IMR-90 (cell line): ENCODE measurements at regions not wholly inside any gene's neighbourhood (a gene's known extent, or its start where the extent isn't known, plus 50 kb on each side); places are given as distances from the start of the nearest gene placed in this dataset.

ENCODE experiments used
- ATAC-seq: fragments of 200-7000 bp; cut with Tn5 transposase; 2 replicates; pipeline ENCODE4 v1.9.1; 2020; ENCODE audit warnings: low read depth, mild to moderate bottlenecking, moderate library complexity
- BruUV-seq: library from RNA; stranded (reverse); fragments of 400-500 nt; replicated peaks from 2 replicates; lab custom pipeline; 2021; lab: Mats Ljungman, UMichigan
- CTCF ChIA-PET: fragments of 300-600 bp; formaldehyde crosslinking; extraction: SDS; loops from one replicate; lab custom pipeline; 2021; ENCODE audit warnings: antibody characterized with exemption; lab: Yijun Ruan, JAX
- POLR2A ChIA-PET: fragments of 300-600 bp; sonication (Branson Sonifier 250); formaldehyde crosslinking; loops from one replicate; lab custom pipeline; 2022; ENCODE audit warnings: antibody characterized with exemption; ENCODE audit not compliant: unreplicated experiment; lab: Charles Lee
- DNase-seq: peaks from one replicate; pipeline ENCODE4 v3.0.0; 2013
- H2AFZ ChIP-seq: replicated peaks from 2 replicates; pipeline ENCODE3; 2013; ENCODE audit warnings: low read length, mild to moderate bottlenecking; ENCODE audit not compliant: poor library complexity
- H2AK5ac ChIP-seq: 2 replicates; pipeline ENCODE4 v1.6.1; 2013; ENCODE audit warnings: low read depth, low read length, inconsistent platforms
- H2AK9ac ChIP-seq: replicated peaks from 2 replicates; pipeline ENCODE3; 2013; ENCODE audit warnings: mild to moderate bottlenecking, low read depth, low read length, moderate library complexity; ENCODE audit not compliant: poor library complexity
- H2BK120ac ChIP-seq: 2 replicates; pipeline ENCODE4 v1.6.1; 2013; ENCODE audit warnings: low read depth, low read length, inconsistent platforms
- H2BK15ac ChIP-seq: 3 replicates; pipeline ENCODE4 v1.6.1; 2013; ENCODE audit warnings: low read depth, low read length, inconsistent platforms
- H2BK20ac ChIP-seq: 2 replicates; pipeline ENCODE4 v1.6.1; 2013; ENCODE audit warnings: low read depth, mild to moderate bottlenecking, inconsistent platforms, low read length, moderate library complexity
- H2BK5ac ChIP-seq: 2 replicates; pipeline ENCODE4 v1.6.1; 2013; ENCODE audit warnings: mild to moderate bottlenecking, low read depth, low read length, inconsistent platforms; ENCODE audit not compliant: poor library complexity, severe bottlenecking
- H3K14ac ChIP-seq: replicated peaks from 2 replicates; pipeline ENCODE4 v1.6.1; 2013; ENCODE audit warnings: low read depth, low read length, inconsistent platforms
- H3K18ac ChIP-seq: 2 replicates; pipeline ENCODE4 v1.6.1; 2013; ENCODE audit warnings: low read depth, low read length, control low read depth
- H3K23ac ChIP-seq: 2 replicates; pipeline ENCODE4 v1.6.1; 2013; ENCODE audit warnings: low read depth, low read length, inconsistent platforms
- H3K27ac ChIP-seq: 2 replicates; pipeline ENCODE4 v1.5.1; 2013; ENCODE audit warnings: mild to moderate bottlenecking, control low read depth, low read length; ENCODE audit not compliant: insufficient read depth
- H3K27me3 ChIP-seq: 2 replicates; pipeline ENCODE4 v1.6.1; 2013; ENCODE audit warnings: low read length; ENCODE audit not compliant: control insufficient read depth, insufficient read depth
- H3K36me3 ChIP-seq: 2 replicates; pipeline ENCODE4 v1.6.1; 2013; ENCODE audit warnings: low read length, mixed read lengths; ENCODE audit not compliant: control insufficient read depth, insufficient read depth
- H3K4ac ChIP-seq: 2 replicates; pipeline ENCODE4 v1.6.1; 2013; ENCODE audit warnings: low read depth, low read length, inconsistent platforms
- H3K4me1 ChIP-seq: 2 replicates; pipeline ENCODE4 v1.6.1; 2013; ENCODE audit warnings: low read length, mixed read lengths; ENCODE audit not compliant: control insufficient read depth, insufficient read depth
- H3K4me2 ChIP-seq: 2 replicates; pipeline ENCODE4 v1.6.1; 2013; ENCODE audit warnings: low read depth, mild to moderate bottlenecking, control low read depth, low read length, moderate library complexity
- H3K4me3 ChIP-seq: 2 replicates; pipeline ENCODE4 v1.5.1; 2013; ENCODE audit warnings: low read depth, mild to moderate bottlenecking, control low read depth, low read length, moderate library complexity; ENCODE audit not compliant: insufficient read depth
- H3K56ac ChIP-seq: 2 replicates; pipeline ENCODE4 v1.6.1; 2013; ENCODE audit warnings: low read length, inconsistent platforms; ENCODE audit not compliant: insufficient read depth; ENCODE audit errors: extremely low read depth
- H3K79me1 ChIP-seq, 2 experiments: 2 replicates each; pipeline ENCODE4 v1.6.1; 2013; ENCODE audit warnings: low read length in 2 of 2, inconsistent platforms in 1 of 2, low read depth in 1 of 2
- H3K9ac ChIP-seq: 2 replicates; pipeline ENCODE4 v1.6.1; 2013; ENCODE audit warnings: low read depth, low read length, control low read depth
- H3K9me1 ChIP-seq: 2 replicates; pipeline ENCODE4 v1.6.1; 2013; ENCODE audit warnings: low read length, inconsistent platforms; ENCODE audit not compliant: insufficient read depth
- H3K9me3 ChIP-seq: 2 replicates; pipeline ENCODE4 v1.6.1; 2013; ENCODE audit warnings: low read length; ENCODE audit not compliant: control insufficient read depth, insufficient read depth
- H4K20me1 ChIP-seq: 2 replicates; pipeline ENCODE4 v1.6.1; 2013; ENCODE audit warnings: low read length, inconsistent platforms; ENCODE audit not compliant: insufficient read depth
- H4K5ac ChIP-seq: 2 replicates; pipeline ENCODE4 v1.6.1; 2013; ENCODE audit warnings: mild to moderate bottlenecking, low read depth, low read length, control low read depth
- H4K8ac ChIP-seq, 2 experiments: 2 replicates each; pipeline ENCODE4 v1.6.1; 2013; ENCODE audit warnings: low read depth in 2 of 2, low read length in 2 of 2, control low read depth in 1 of 2, inconsistent platforms in 1 of 2
- H4K91ac ChIP-seq: 2 replicates; pipeline ENCODE4 v1.6.1; 2013; ENCODE audit warnings: low read depth, low read length, inconsistent platforms; ENCODE audit not compliant: insufficient read depth
- BHLHE40 ChIP-seq: fragments of 150-350 bp; IDR thresholded peaks from 2 replicates; pipeline ENCODE4 v1.6.1; 2016; ENCODE audit warnings: mild to moderate bottlenecking, low read depth, low read length
- CEBPB ChIP-seq: IDR thresholded peaks from 2 replicates; pipeline ENCODE4 v1.6.1; 2012; ENCODE audit warnings: low read depth, low read length, improper control_type of control experiment
- CHD1 ChIP-seq: IDR thresholded peaks from 2 replicates; pipeline ENCODE4 v1.6.1; 2012; ENCODE audit warnings: low read depth, low read length, improper control_type of control experiment
- CTCF ChIP-seq: conservative IDR thresholded peaks from 2 replicates; pipeline ENCODE4 v1.5.1; 2012; ENCODE audit warnings: mild to moderate bottlenecking, low read depth, low read length, improper control_type of control experiment
- ELK1 ChIP-seq: fragments of 150-350 bp; IDR thresholded peaks from 2 replicates; pipeline ENCODE4 v1.6.1; 2016; ENCODE audit warnings: low read depth, mild to moderate bottlenecking, low read length, moderate library complexity, borderline replicate concordance
- FOS ChIP-seq: fragments of 150-350 bp; IDR thresholded peaks from 2 replicates; pipeline ENCODE4 v1.6.1; 2016; ENCODE audit warnings: low read depth, low read length
- MAFK ChIP-seq: IDR thresholded peaks from 2 replicates; pipeline ENCODE4 v1.6.1; 2012; ENCODE audit warnings: low read depth, low read length, improper control_type of control experiment
- MAZ ChIP-seq: IDR thresholded peaks from 2 replicates; pipeline ENCODE4 v1.6.1; 2012; ENCODE audit warnings: low read depth, mild to moderate bottlenecking, low read length, improper control_type of control experiment, moderate library complexity, borderline replicate concordance
- MXI1 ChIP-seq: IDR thresholded peaks from 2 replicates; pipeline ENCODE4 v1.6.1; 2012; ENCODE audit warnings: low read depth, mild to moderate bottlenecking, low read length, moderate library complexity, borderline replicate concordance
- NFE2L2 ChIP-seq: fragments of 150-350 bp; IDR thresholded peaks from 2 replicates; pipeline ENCODE4 v1.6.1; 2016; ENCODE audit warnings: low read depth, mild to moderate bottlenecking, low read length
- POLR2A ChIP-seq: IDR thresholded peaks from 2 replicates; pipeline ENCODE4 v1.6.1; 2012; ENCODE audit warnings: mild to moderate bottlenecking, low read depth, low read length
- RAD21 ChIP-seq: IDR thresholded peaks from 2 replicates; pipeline ENCODE4 v1.6.1; 2012; ENCODE audit warnings: low read length, improper control_type of control experiment
- RCOR1 ChIP-seq: IDR thresholded peaks from 2 replicates; pipeline ENCODE4 v1.6.1; 2012; ENCODE audit warnings: mild to moderate bottlenecking, low read length, improper control_type of control experiment; ENCODE audit not compliant: insufficient replicate concordance
- RFX5 ChIP-seq: IDR thresholded peaks from 2 replicates; pipeline ENCODE4 v1.8.0; 2012; ENCODE audit warnings: low read depth, mild to moderate bottlenecking, low read length, moderate library complexity
- SMC3 ChIP-seq: fragments of 150-350 bp; IDR thresholded peaks from 2 replicates; pipeline ENCODE4 v1.6.1; 2016; ENCODE audit warnings: low read depth, mild to moderate bottlenecking, antibody characterized with exemption, low read length, moderate library complexity
- USF2 ChIP-seq: fragments of 150-350 bp; IDR thresholded peaks from 2 replicates; pipeline ENCODE4 v1.6.1; 2017; ENCODE audit warnings: mild to moderate bottlenecking, antibody characterized with exemption, low read length, low read depth
- WGBS, 2 experiments: methylation state at CpG; one replicate each; pipeline versions ENCODE4 v1.1.5 to v1.1.7; 2013; ENCODE audit warnings: missing lambda C conversion rate in 2 of 2; ENCODE audit not compliant: insufficient read length in 1 of 2; ENCODE audit errors: extremely low coverage in 2 of 2; 5-methylcytosine and 5-hydroxymethylcytosine counted together
- dilution Hi-C: fragments of 300-500 bp; cut with HindIII; formaldehyde crosslinking; loops from one replicate; pipeline ENCODE4 v1.14.3; 2018; ENCODE audit warnings: low sequenced_read_pairs; ENCODE audit not compliant: unreplicated experiment
- in situ Hi-C: fragments of 300-500 bp; cut with MboI; formaldehyde crosslinking; loops from 3 replicates; pipeline ENCODE4 v1.14.3; 2019; ENCODE audit warnings: low sequenced_read_pairs, inconsistent platforms, mixed read lengths
- intact Hi-C: fragments of 100-400 bp; cut with micrococcal nuclease; formaldehyde crosslinking; loops from 2 replicates; pipeline ENCODE4 v1.10.0; 2022

- Histone ChIP-seq H2BK20ac (no peak overlapping the region), H3K4me1 (no peaks in the 10 kb centered on the region), H2AK9ac (no peak overlapping the region), H3K36me3 (no peaks in the 10 kb centered on the region), H3K79me1 (no peaks in the 10 kb centered on the region), H3K56ac (no peak overlapping the region), H3K14ac (no peak overlapping the region), H3K9me3 (peaks cover 8% of the 10 kb centered on the region), H3K23ac (no peak overlapping the region), H3K9me1 (no peaks in the 10 kb centered on the region), H3K4me2 (no peak overlapping the region), H4K91ac (no peak overlapping the region), H4K20me1 (no peaks in the 10 kb centered on the region), H2BK15ac (no peak overlapping the region), H2AFZ (no peak overlapping the region), H3K27ac (no peak overlapping the region), H4K8ac (no peak overlapping the region), H3K27me3 (no peaks in the 10 kb centered on the region), H2BK5ac (no peak overlapping the region), H2AK5ac (no peak overlapping the region), H4K5ac (no peak overlapping the region), H2BK120ac (no peak overlapping the region), H3K18ac (no peak overlapping the region), H3K9ac (no peak overlapping the region), H3K4me3 (no peak overlapping the region), H3K4ac (no peak overlapping the region)
- DNase-seq (no peak), ATAC-seq (no peak)
- no TSS peak for BruUV-seq
- POLR2A ChIA-PET, result no interaction called here
- dilution Hi-C loops (no loop called here), in situ Hi-C loops (no loop called here), intact Hi-C loops (no loop called here)
- CTCF ChIA-PET, result no interaction called here
- TF ChIP-seq POLR2A, result no peak
- TF ChIP-seq FOS, result no peak
- TF ChIP-seq RCOR1, result no peak
- TF ChIP-seq CTCF, result no peak
- no peak for TF ChIP-seq CEBPB
- no peak for TF ChIP-seq NFE2L2
- no peak for TF ChIP-seq ELK1
- TF ChIP-seq MAZ, result no peak
- no peak for TF ChIP-seq RFX5
- no peak for TF ChIP-seq CHD1
- TF ChIP-seq SMC3, result no peak
- TF ChIP-seq BHLHE40, result no peak
- TF ChIP-seq USF2, result no peak
- TF ChIP-seq MAFK, result no peak
- no peak for TF ChIP-seq RAD21
- no peak for TF ChIP-seq MXI1
- WGBS, 2 experiments, result no CpG with 5 or more reads among the region's 1 CpG
Measured at GRCh38 chr10:26357203-26357602, 80.9 kb upstream of the APBB1IP start.
